ENCODE measurements at regions not wholly inside any gene's neighbourhood (a gene's known extent, or its start where the extent isn't known, plus 50 kb on each side); places are given as distances from the start of the nearest gene placed in this dataset.

DNA sequence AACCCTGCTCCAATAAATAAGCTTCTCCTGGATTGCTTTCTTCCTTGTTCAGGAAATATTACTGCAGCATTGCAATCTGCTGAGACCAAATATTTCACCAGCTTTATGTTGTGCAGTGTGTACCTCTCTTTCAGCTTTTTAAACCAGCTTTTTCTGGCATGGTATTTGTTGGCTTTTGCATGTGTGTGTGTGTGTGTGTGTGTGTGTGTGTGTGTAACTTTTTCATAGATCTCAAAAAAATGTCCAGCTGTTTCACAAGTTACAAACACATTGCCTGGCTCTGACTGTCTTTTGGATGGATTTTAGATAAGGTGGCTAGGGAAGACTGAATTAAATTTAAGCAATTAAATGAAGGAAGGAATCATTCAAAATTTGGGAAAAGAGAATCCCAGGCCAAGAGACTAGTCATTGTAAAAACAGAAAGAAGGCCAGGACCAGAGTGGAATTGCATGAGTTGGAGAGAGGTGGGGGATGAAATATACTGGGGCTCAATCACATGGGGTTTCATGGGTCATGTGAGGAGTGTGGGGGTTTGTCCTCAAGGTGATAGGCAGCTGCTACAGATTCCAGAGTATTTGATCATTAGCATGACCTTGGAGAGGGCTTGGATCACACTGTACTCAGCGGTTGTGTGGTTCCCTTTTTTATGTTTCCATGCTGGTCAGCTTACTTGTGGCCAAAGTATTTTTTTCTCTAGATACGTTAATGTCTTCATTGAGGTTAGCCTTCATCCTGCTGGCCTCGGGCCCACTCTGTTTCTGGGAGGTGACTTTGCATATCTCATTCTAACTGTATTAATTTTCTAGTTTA, 357.7 kb upstream of the BOD1L1 start:
- Histone ChIP-seq H3K9me3 (ENCODE audit: control insufficient read depth, insufficient read depth, low read depth, low read length) (no peaks in the 10 kb centered on the region), H3K4me3 (ENCODE audit: low read depth, low read length) (no peak overlapping the region), H3K27ac (ENCODE audit: extremely low read depth, low read depth, low read length) (no peak overlapping the region), H3K36me3 (ENCODE audit: control insufficient read depth in 2 of 2, insufficient read depth in 1 of 2, low read length in 2 of 2) (no peaks in the 10 kb centered on the region), H3K4me1 (ENCODE audit: control insufficient read depth, insufficient read depth, low read length) (no peaks in the 10 kb centered on the region)
- ChIA-PET POLR2A (no interaction called here), CTCF (interaction anchor here (0.5 kb wide), 1 partner anchor 328 kb away, joined by 6 read pairs; no protein-coding TSS in a partner anchor)
- no peak for TF ChIP-seq MEIS1 (CRISPR knock-in tag; IDR thresholded peaks at IDR 0.05; ENCODE audit: borderline replicate concordance)
- no peak for TF ChIP-seq ZNF155 (tag by site-specific recombination; IDR thresholded peaks at IDR 0.05)
- TF ChIP-seq, protein P1, sequence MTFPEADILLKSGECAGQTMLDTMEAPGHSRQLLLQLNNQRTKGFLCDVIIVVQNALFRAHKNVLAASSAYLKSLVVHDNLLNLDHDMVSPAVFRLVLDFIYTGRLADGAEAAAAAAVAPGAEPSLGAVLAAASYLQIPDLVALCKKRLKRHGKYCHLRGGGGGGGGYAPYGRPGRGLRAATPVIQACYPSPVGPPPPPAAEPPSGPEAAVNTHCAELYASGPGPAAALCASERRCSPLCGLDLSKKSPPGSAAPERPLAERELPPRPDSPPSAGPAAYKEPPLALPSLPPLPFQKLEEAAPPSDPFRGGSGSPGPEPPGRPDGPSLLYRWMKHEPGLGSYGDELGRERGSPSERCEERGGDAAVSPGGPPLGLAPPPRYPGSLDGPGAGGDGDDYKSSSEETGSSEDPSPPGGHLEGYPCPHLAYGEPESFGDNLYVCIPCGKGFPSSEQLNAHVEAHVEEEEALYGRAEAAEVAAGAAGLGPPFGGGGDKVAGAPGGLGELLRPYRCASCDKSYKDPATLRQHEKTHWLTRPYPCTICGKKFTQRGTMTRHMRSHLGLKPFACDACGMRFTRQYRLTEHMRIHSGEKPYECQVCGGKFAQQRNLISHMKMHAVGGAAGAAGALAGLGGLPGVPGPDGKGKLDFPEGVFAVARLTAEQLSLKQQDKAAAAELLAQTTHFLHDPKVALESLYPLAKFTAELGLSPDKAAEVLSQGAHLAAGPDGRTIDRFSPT (tag by site-specific recombination; IDR thresholded peaks at IDR 0.05), result no peak
- TF ChIP-seq, protein P2, sequence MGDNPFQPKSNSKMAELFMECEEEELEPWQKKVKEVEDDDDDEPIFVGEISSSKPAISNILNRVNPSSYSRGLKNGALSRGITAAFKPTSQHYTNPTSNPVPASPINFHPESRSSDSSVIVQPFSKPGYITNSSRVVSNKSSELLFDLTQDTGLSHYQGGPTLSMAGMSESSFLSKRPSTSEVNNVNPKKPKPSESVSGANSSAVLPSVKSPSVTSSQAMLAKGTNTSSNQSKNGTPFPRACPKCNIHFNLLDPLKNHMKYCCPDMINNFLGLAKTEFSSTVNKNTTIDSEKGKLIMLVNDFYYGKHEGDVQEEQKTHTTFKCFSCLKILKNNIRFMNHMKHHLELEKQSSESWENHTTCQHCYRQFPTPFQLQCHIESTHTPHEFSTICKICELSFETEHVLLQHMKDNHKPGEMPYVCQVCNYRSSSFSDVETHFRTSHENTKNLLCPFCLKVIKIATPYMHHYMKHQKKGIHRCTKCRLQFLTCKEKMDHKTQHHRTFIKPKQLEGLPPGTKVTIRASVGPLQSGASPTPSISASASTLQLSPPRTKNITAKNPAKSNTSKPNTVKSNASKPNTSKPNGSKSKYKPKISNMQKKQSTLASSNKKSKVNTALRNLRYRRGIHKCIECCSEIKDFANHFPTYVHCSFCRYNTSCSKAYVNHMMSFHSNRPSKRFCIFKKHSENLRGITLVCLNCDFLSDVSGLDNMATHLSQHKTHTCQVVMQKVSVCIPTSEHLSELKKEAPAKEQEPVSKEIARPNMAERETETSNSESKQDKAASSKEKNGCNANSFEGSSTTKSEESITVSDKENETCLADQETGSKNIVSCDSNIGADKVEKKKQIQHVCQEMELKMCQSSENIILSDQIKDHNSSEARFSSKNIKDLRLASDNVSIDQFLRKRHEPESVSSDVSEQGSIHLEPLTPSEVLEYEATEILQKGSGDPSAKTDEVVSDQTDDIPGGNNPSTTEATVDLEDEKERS (tag by site-specific recombination; IDR thresholded peaks at IDR 0.05), result no peak
- TF ChIP-seq ZNF626 (tag by site-specific recombination; IDR thresholded peaks at IDR 0.05), result no peak
- TF ChIP-seq ZNF350 (tag by site-specific recombination; IDR thresholded peaks at IDR 0.05), result no peak

DNA sequence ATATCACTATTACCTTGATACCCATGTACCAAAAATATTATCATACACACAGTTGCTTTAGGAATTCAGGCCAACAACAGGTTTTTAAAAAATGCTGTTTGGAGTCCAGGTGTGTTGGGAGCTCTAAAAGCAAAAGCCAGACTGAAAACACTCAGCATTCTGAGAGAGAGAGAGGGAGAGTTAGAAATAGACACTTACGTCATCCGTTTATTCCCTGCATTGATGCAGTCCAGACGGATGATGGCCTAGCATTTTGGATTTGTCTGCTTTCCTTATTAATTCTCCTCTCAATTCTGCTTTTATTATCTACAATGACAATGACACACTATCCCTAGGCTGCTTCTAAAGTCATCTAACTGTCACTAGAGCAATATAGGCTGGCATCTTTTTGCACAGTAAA, 358.3 kb upstream of the BOD1L1 start:
- H3K4me1 ChIP-seq (ENCODE audit: control insufficient read depth, insufficient read depth, low read length), result no peaks in the 10 kb centered on the region
- ChIA-PET CTCF (no interaction called here), POLR2A (no interaction called here)
- H3K4me3 ChIP-seq (ENCODE audit: low read depth, low read length), result no peak overlapping the region
- H3K27ac ChIP-seq (ENCODE audit: extremely low read depth, low read depth, low read length), result no peak overlapping the region
- H3K36me3 ChIP-seq (ENCODE audit: control insufficient read depth in 2 of 2, insufficient read depth in 1 of 2, low read length in 2 of 2), result no peaks in the 10 kb centered on the region
- TF ChIP-seq, protein P3, sequence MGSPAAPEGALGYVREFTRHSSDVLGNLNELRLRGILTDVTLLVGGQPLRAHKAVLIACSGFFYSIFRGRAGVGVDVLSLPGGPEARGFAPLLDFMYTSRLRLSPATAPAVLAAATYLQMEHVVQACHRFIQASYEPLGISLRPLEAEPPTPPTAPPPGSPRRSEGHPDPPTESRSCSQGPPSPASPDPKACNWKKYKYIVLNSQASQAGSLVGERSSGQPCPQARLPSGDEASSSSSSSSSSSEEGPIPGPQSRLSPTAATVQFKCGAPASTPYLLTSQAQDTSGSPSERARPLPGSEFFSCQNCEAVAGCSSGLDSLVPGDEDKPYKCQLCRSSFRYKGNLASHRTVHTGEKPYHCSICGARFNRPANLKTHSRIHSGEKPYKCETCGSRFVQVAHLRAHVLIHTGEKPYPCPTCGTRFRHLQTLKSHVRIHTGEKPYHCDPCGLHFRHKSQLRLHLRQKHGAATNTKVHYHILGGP (tag by site-specific recombination; IDR thresholded peaks at IDR 0.05), result no peak
- no peak for TF ChIP-seq ZNF394 (tag by site-specific recombination; IDR thresholded peaks at IDR 0.05; ENCODE audit: borderline replicate concordance)
- no peak for TF ChIP-seq WT1 (tag by site-specific recombination; IDR thresholded peaks at IDR 0.05)
- TF ChIP-seq ZNF768 (tag by site-specific recombination; IDR thresholded peaks at IDR 0.05), result no peak
- TF ChIP-seq ZBTB17 (tag by site-specific recombination; IDR thresholded peaks at IDR 0.05), result no peak
- TF ChIP-seq ZNF223 (tag by site-specific recombination; IDR thresholded peaks at IDR 0.05), result no peak
- no peak for TF ChIP-seq GLIS2 (tag by site-specific recombination; IDR thresholded peaks at IDR 0.05)
- TF ChIP-seq ZNF248 (tag by site-specific recombination; IDR thresholded peaks at IDR 0.05), result no peak
- TF ChIP-seq ZNF366 (tag by site-specific recombination; conservative IDR thresholded peaks at IDR 0.05), result no peak
- TF ChIP-seq GFI1B (tag by site-specific recombination; IDR thresholded peaks at IDR 0.05), result no peak
- TF ChIP-seq ZNF626 (tag by site-specific recombination; IDR thresholded peaks at IDR 0.05), result no peak
- no peak for TF ChIP-seq ZBTB48 (tag by site-specific recombination; IDR thresholded peaks at IDR 0.05)
- TF ChIP-seq GLI4 (tag by site-specific recombination; IDR thresholded peaks at IDR 0.05), result no peak
- TF ChIP-seq, protein P4, sequence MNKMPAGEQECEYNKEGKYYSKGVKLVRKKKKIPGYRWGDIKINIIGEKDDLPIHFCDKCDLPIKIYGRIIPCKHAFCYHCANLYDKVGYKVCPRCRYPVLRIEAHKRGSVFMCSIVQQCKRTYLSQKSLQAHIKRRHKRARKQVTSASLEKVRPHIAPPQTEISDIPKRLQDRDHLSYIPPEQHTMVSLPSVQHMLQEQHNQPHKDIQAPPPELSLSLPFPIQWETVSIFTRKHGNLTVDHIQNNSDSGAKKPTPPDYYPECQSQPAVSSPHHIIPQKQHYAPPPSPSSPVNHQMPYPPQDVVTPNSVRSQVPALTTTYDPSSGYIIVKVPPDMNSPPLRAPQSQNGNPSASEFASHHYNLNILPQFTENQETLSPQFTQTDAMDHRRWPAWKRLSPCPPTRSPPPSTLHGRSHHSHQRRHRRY (tag by site-specific recombination; IDR thresholded peaks at IDR 0.05), result no peak
- TF ChIP-seq PRDM1 (tag by site-specific recombination; IDR thresholded peaks at IDR 0.05), result no peak
- no peak for TF ChIP-seq ZNF266 (tag by site-specific recombination; IDR thresholded peaks at IDR 0.05; ENCODE audit: low read depth)
- H3K9me3 ChIP-seq (ENCODE audit: control insufficient read depth, insufficient read depth, low read depth, low read length), result no peaks in the 10 kb centered on the region

All from HEK293 (cell line).